Endothelial cell of umbilical vein (primary cell): ENCODE measurements at regions not wholly inside any gene's neighbourhood (a gene's known extent, or its start where the extent isn't known, plus 50 kb on each side); places are given as distances from the start of the nearest gene placed in this dataset.

ENCODE experiments used
- BruUV-seq: library from RNA; stranded (reverse); fragments of 400-500 nt; replicated peaks from 2 replicates; lab custom pipeline; 2021; lab: Mats Ljungman, UMichigan
- CTCF ChIA-PET: fragments of 300-600, 350-600 bp; sonication (Branson Sonifier 250); formaldehyde crosslinking; loops from one replicate; lab custom pipeline; 2021; ENCODE audit warnings: antibody characterized with exemption, inconsistent platforms; lab: Charles Lee
- POLR2A ChIA-PET: fragments of 300-600, 350-600 bp; sonication (Branson Sonifier 250); formaldehyde crosslinking; loops from one replicate; lab custom pipeline; 2021; ENCODE audit warnings: antibody characterized with exemption, inconsistent platforms; lab: Charles Lee
- DNase-seq: peaks from one replicate; pipeline ENCODE4 v3.0.0-alpha.2; 2011; ENCODE audit warnings: low read depth, low spot score
- FAIRE-seq: peaks from 2 replicates; lab custom pipeline; 2011; peaks lifted over from hg19 to GRCh38; lab: Jason Lieb, UNC
- H2AFZ ChIP-seq: 2 replicates; pipeline ENCODE4 v1.6.0; 2012; ENCODE audit warnings: low read depth, low read length, control low read depth, inconsistent platforms
- H3K27ac ChIP-seq: 2 replicates; pipeline ENCODE4 v1.5.1; 2011; ENCODE audit warnings: low read depth, mild to moderate bottlenecking, control low read depth, low read length, moderate library complexity; ENCODE audit not compliant: insufficient read depth
- H3K27me3 ChIP-seq, 2 experiments: 2 replicates each; pipeline versions ENCODE4 v1.6.0 to v1.6.1; 2011; ENCODE audit warnings: low read length in 2 of 2, mixed read lengths in 1 of 2; ENCODE audit not compliant: control insufficient read depth in 2 of 2, insufficient read depth in 2 of 2
- H3K36me3 ChIP-seq, 2 experiments: 2 replicates in 1 of 2; 3 replicates in 1 of 2; pipeline ENCODE4 v1.5.1; 2011; ENCODE audit warnings: low read length in 2 of 2, mild to moderate bottlenecking in 1 of 2, moderate library complexity in 1 of 2; ENCODE audit not compliant: control insufficient read depth in 2 of 2, insufficient read depth in 2 of 2; ENCODE audit errors: extremely low read depth in 1 of 2
- H3K4me1 ChIP-seq: 3 replicates; pipeline ENCODE4 v1.5.1; 2011; ENCODE audit warnings: mild to moderate bottlenecking, low read length; ENCODE audit not compliant: control insufficient read depth, insufficient read depth; ENCODE audit errors: extremely low read depth
- H3K4me2 ChIP-seq: 2 replicates; pipeline ENCODE4 v1.6.1; 2011; ENCODE audit warnings: low read length, control low read depth, mixed read lengths; ENCODE audit not compliant: insufficient read depth
- H3K4me3 ChIP-seq, 3 experiments: fragments of 200-600 bp in 1 of 3; sonication (generic), shearing (Covaris generic) in 1 of 3; replicated peaks in 1 of 3; 2 replicates each; pipeline ENCODE4 v1.5.1; 2011 to 2016; ENCODE audit warnings: control low read depth in 3 of 3, low read length in 3 of 3, mild to moderate bottlenecking in 2 of 3, inconsistent platforms in 1 of 3, low read depth in 1 of 3, moderate library complexity in 1 of 3; ENCODE audit not compliant: insufficient read depth in 1 of 3
- H3K79me2 ChIP-seq: 2 replicates; pipeline ENCODE4 v1.6.0; 2012; ENCODE audit warnings: low read length, inconsistent platforms; ENCODE audit not compliant: control insufficient read depth, insufficient read depth
- H3K9ac ChIP-seq: replicated peaks from 2 replicates; pipeline ENCODE3; 2011; ENCODE audit warnings: low read length, control low read depth; ENCODE audit not compliant: insufficient read depth; ENCODE audit errors: extremely low read depth
- H3K9me1 ChIP-seq: replicated peaks from 3 replicates; pipeline ENCODE4 v1.6.0; 2011; ENCODE audit warnings: mild to moderate bottlenecking, low read length; ENCODE audit not compliant: control insufficient read depth, insufficient read depth; ENCODE audit errors: extremely low read depth
- H3K9me3 ChIP-seq: replicated peaks from 2 replicates; pipeline ENCODE4 v1.5.1; 2012; ENCODE audit warnings: low read length, inconsistent platforms; ENCODE audit not compliant: control insufficient read depth, insufficient read depth
- H4K20me1 ChIP-seq: replicated peaks from 2 replicates; pipeline ENCODE3; 2011; ENCODE audit warnings: mild to moderate bottlenecking, low read length; ENCODE audit not compliant: control insufficient read depth, insufficient read depth; ENCODE audit errors: extremely low read depth
- CTCF ChIP-seq, 2 donors: IDR thresholded peaks; 1 replicate in 1 of 2; 2 replicates in 1 of 2; pipeline ENCODE4 v1.5.1; 2011; ENCODE audit warnings: low read length in 2 of 2, mild to moderate bottlenecking in 2 of 2, moderate library complexity in 2 of 2, control low read depth in 1 of 2, inconsistent platforms in 1 of 2, low read depth in 1 of 2; ENCODE audit not compliant: insufficient read depth in 1 of 2; ENCODE audit errors: extremely low read depth in 1 of 2
- EZH2 ChIP-seq: IDR thresholded peaks from 2 replicates; pipeline ENCODE4 v1.6.1; 2012; ENCODE audit warnings: borderline replicate concordance, low read depth, mild to moderate bottlenecking, moderate library complexity, low read length, inconsistent platforms; ENCODE audit not compliant: severe bottlenecking
- FOS ChIP-seq: IDR thresholded peaks from 2 replicates; pipeline ENCODE4 v1.6.1; 2011; ENCODE audit warnings: mild to moderate bottlenecking, low read length, moderate library complexity, borderline replicate concordance; ENCODE audit not compliant: insufficient read depth
- GATA2 ChIP-seq: IDR thresholded peaks from 2 replicates; pipeline ENCODE4 v1.7.0; 2011; ENCODE audit warnings: low read depth, mild to moderate bottlenecking, moderate library complexity, mixed read lengths, low read length; ENCODE audit not compliant: insufficient read length, insufficient read depth
- JUN ChIP-seq: IDR thresholded peaks from 2 replicates; pipeline ENCODE4 v1.6.1; 2011; ENCODE audit warnings: borderline replicate concordance, low read depth; ENCODE audit not compliant: insufficient read length, insufficient read depth
- MAX ChIP-seq: IDR thresholded peaks from 2 replicates; pipeline ENCODE4 v1.6.1; 2011; ENCODE audit not compliant: insufficient read depth, insufficient read length
- MYC ChIP-seq: IDR thresholded peaks from one replicate; pipeline ENCODE4 v1.6.1; 2011; ENCODE audit warnings: mild to moderate bottlenecking, low read depth, low read length
- POLR2A ChIP-seq: IDR thresholded peaks from 2 replicates; pipeline ENCODE4 v1.6.1; 2012; ENCODE audit warnings: low read depth, mild to moderate bottlenecking, control low read depth, low read length
- POLR2AphosphoS5 ChIP-seq: IDR thresholded peaks from 2 replicates; pipeline ENCODE4 v1.6.1; 2012; ENCODE audit warnings: low read depth, mild to moderate bottlenecking, control low read depth, low read length, moderate library complexity; ENCODE audit not compliant: insufficient read depth
- dilution Hi-C: fragments of 300-500 bp; cut with MboI; formaldehyde crosslinking; loops from one replicate; pipeline ENCODE4 v1.15.0; 2019; ENCODE audit warnings: low sequenced_read_pairs; ENCODE audit not compliant: extremely low pct_ligation_motif_present
- intact Hi-C: fragments of 100-400 bp; cut with micrococcal nuclease; formaldehyde crosslinking; loops from one replicate; pipeline ENCODE4 v1.10.0; 2022

- ChIA-PET CTCF (interaction anchor here (0.7 to 1.0 kb wide), 2 partner anchors 11 to 27 kb away, joined by 3 read pairs; no protein-coding TSS in a partner anchor), POLR2A (no interaction called here)
- dilution Hi-C loops (no loop called here), intact Hi-C loops (loop anchor here (10.0 kb wide), 1 partner anchor 322 kb away; no protein-coding TSS in a partner anchor)
- Histone ChIP-seq H2AFZ (no peak overlapping the region), H3K79me2 (no peaks in the 10 kb centered on the region), H3K4me3 (no peak overlapping the region), H3K9me1 (no peaks in the 10 kb centered on the region), H3K9me3 (no peaks in the 10 kb centered on the region), H3K27me3 (no peaks in the 10 kb centered on the region), H3K9ac (no peak overlapping the region), H3K4me1 (peaks cover 12% of the 10 kb centered on the region), H3K27ac (no peak overlapping the region), H4K20me1 (no peaks in the 10 kb centered on the region), H3K4me2 (no peak overlapping the region), H3K36me3 (no peaks in the 10 kb centered on the region)
- TF ChIP-seq MYC: no peak
- no peak for TF ChIP-seq POLR2AphosphoS5
- TF ChIP-seq MAX: no peak
- TF ChIP-seq JUN: no peak
- TF ChIP-seq CTCF (IDR thresholded peaks at IDR 0.05; ENCODE audit: extremely low read depth in 1 of 2, insufficient read depth in 1 of 2, low read depth in 1 of 2, low read length in 2 of 2): no peak
- no peak for TF ChIP-seq POLR2A
- no peak for TF ChIP-seq GATA2
- no peak for TF ChIP-seq EZH2
- TF ChIP-seq FOS: no peak
- no peak for FAIRE-seq
- DNase-seq: no peak
- no TSS peak for BruUV-seq
Measured at GRCh38 chr7:33762151-33762910, 143.0 kb upstream of the BMPER start.
